HuH-7 (cell line): ENCODE measurements at regions not wholly inside any gene's neighbourhood (a gene's known extent, or its start where the extent isn't known, plus 50 kb on each side); places are given as distances from the start of the nearest gene placed in this dataset.

Experiments
- DNase-seq: peaks from one replicate; pipeline ENCODE4 v3.0.0; 2011; ENCODE audit warnings: low spot score

GRCh38 chr2:221060376-221060775 lies 511.7 kb downstream of the EPHA4 start:
- no peak for DNase-seq

- DNase-seq = no peak
Measured at GRCh38 chr2:221063568-221063967, 508.5 kb downstream of the EPHA4 start.

- no peak for DNase-seq
Measured at GRCh38 chr2:221064058-221064854, 507.8 kb downstream of the EPHA4 start.

GRCh38 chr2:221064880-221065279 lies 507.2 kb downstream of the EPHA4 start:
- no peak for DNase-seq

GRCh38 chr2:221068123-221068522 lies 504.0 kb downstream of the EPHA4 start:
- DNase-seq = no peak

GRCh38 chr2:221070106-221070505 lies 502.0 kb downstream of the EPHA4 start:
- DNase-seq = no peak

- no peak for DNase-seq
Measured at GRCh38 chr2:221073326-221074049, 498.6 kb downstream of the EPHA4 start.

- DNase-seq = no peak
Measured at GRCh38 chr2:221074238-221074637, 497.9 kb downstream of the EPHA4 start.

- no peak for DNase-seq
Measured at GRCh38 chr2:221075203-221075602, 496.9 kb downstream of the EPHA4 start.

- DNase-seq = no peak
Measured at GRCh38 chr2:221077251-221077650, 494.9 kb downstream of the EPHA4 start.

- DNase-seq = no peak
Measured at GRCh38 chr2:221077799-221078198, 494.3 kb downstream of the EPHA4 start.

- DNase-seq = no peak
Measured at GRCh38 chr2:221085341-221085900, 486.7 kb downstream of the EPHA4 start.

GRCh38 chr2:221085936-221086335 lies 486.2 kb downstream of the EPHA4 start:
- DNase-seq = no peak

GRCh38 chr2:221087779-221088178 lies 484.3 kb downstream of the EPHA4 start:
- DNase-seq = no peak

GRCh38 chr2:221088506-221088905 lies 483.6 kb downstream of the EPHA4 start:
- no peak for DNase-seq

GRCh38 chr2:221095356-221095755 lies 476.7 kb downstream of the EPHA4 start:
- no peak for DNase-seq

GRCh38 chr2:221096706-221097567 lies 475.2 kb downstream of the EPHA4 start:
- DNase-seq = no peak

GRCh38 chr2:221097568-221097915 lies 474.6 kb downstream of the EPHA4 start:
- DNase-seq = no peak

- no peak for DNase-seq
Measured at GRCh38 chr2:221097949-221098348, 474.2 kb downstream of the EPHA4 start.

GRCh38 chr2:221100467-221101089 lies 471.5 kb downstream of the EPHA4 start:
- DNase-seq = no peak

- no peak for DNase-seq
Measured at GRCh38 chr2:221102896-221103688, 469.0 kb downstream of the EPHA4 start.
